Urinary bladder (tissue), 3 donors: ENCODE measurements at regions not wholly inside any gene's neighbourhood (a gene's known extent, or its start where the extent isn't known, plus 50 kb on each side); places are given as distances from the start of the nearest gene placed in this dataset.

Experiments
- DNase-seq: peaks from one replicate; pipeline ENCODE4 v3.0.0-alpha.2; 2015; ENCODE audit errors: extremely low spot score
- H3K27ac ChIP-seq: one replicate; pipeline ENCODE4 v1.5.1; 2013; ENCODE audit warnings: low read depth, mild to moderate bottlenecking, moderate library complexity
- H3K36me3 ChIP-seq: one replicate; pipeline ENCODE4 v1.6.1; 2013; ENCODE audit warnings: mild to moderate bottlenecking, moderate library complexity; ENCODE audit not compliant: insufficient read depth
- H3K4me1 ChIP-seq: one replicate; pipeline ENCODE4 v1.6.1; 2013; ENCODE audit warnings: mild to moderate bottlenecking, moderate library complexity; ENCODE audit not compliant: insufficient read depth
- H3K4me3 ChIP-seq: one replicate; pipeline ENCODE4 v1.5.1; 2013; ENCODE audit warnings: low read depth, low read length
- WGBS: extraction: QIAGEN DNeasy Blood & Tissue Kit; methylation state at CpG from one replicate; pipeline ENCODE4 v1.1.7; 2013; 5-methylcytosine and 5-hydroxymethylcytosine counted together
- donor health status: healthy with polysubstance abuse.
- donor health status: healthy.

GRCh38 chr6:5909721-5910120 is 97.0 kb downstream of the NRN1 start:
- WGBS, result 79% methylated on average over 5 of the region's 5 CpGs
- Histone ChIP-seq H3K4me3 (no peak overlapping the region), H3K36me3 (no peaks in the 10 kb centered on the region), H3K27ac (no peak overlapping the region), H3K4me1 (no peaks in the 10 kb centered on the region)
- no peak for DNase-seq

- WGBS, result 95% methylated on average over 1 of the region's 1 CpG
- no peak overlapping the region for H3K27ac ChIP-seq
- H3K4me1 ChIP-seq, result no peaks in the 10 kb centered on the region
- no peaks in the 10 kb centered on the region for H3K36me3 ChIP-seq
- H3K4me3 ChIP-seq, result no peak overlapping the region
- no peak for DNase-seq
These were observed 99.9 kb downstream of the NRN1 start for GRCh38 chr6:5906842-5907241.

- Histone ChIP-seq H3K4me1 (no peaks in the 10 kb centered on the region), H3K27ac (no peak overlapping the region)
- 87% methylated on average over 1 of the region's 1 CpG for WGBS
These were observed 100.4 kb downstream of the NRN1 start for GRCh38 chr6:5906340-5906670.

GRCh38 chr6:5905431-5906339 is 101.0 kb downstream of the NRN1 start:
- WGBS, result 47% methylated on average over 18 of the region's 18 CpGs
- Histone ChIP-seq H3K4me1 (no peaks in the 10 kb centered on the region), H3K36me3 (no peaks in the 10 kb centered on the region), H3K4me3 (no peak overlapping the region), H3K27ac (no peak overlapping the region)
- DNase-seq, result no peak

More at GRCh38 chr6:5906340-5906670, 100.4 kb downstream of the NRN1 start:
- Histone ChIP-seq H3K36me3 (no peaks in the 10 kb centered on the region), H3K4me3 (no peak overlapping the region)
- no peak for DNase-seq

- H3K4me1 ChIP-seq, result no peaks in the 10 kb centered on the region
- DNase-seq, result no peak
- 45% methylated on average over 4 of the region's 4 CpGs for WGBS
- H3K4me3 ChIP-seq, result no peak overlapping the region
- H3K36me3 ChIP-seq, result no peaks in the 10 kb centered on the region
- no peak overlapping the region for H3K27ac ChIP-seq
These were observed 102.2 kb downstream of the NRN1 start for GRCh38 chr6:5904532-5904931.

GRCh38 chr6:5899216-5900045 is 107.3 kb downstream of the NRN1 start:
- Histone ChIP-seq H3K4me3 (no peak overlapping the region), H3K36me3 (no peaks in the 10 kb centered on the region), H3K4me1 (no peaks in the 10 kb centered on the region), H3K27ac (no peak overlapping the region)
- WGBS, result 88% methylated on average over 4 of the region's 4 CpGs
- DNase-seq, result no peak

GRCh38 chr6:5898563-5898962 is 108.2 kb downstream of the NRN1 start:
- Histone ChIP-seq H3K4me1 (no peaks in the 10 kb centered on the region), H3K4me3 (no peak overlapping the region), H3K27ac (no peak overlapping the region), H3K36me3 (no peaks in the 10 kb centered on the region)
- no peak for DNase-seq
- 82% methylated on average over 7 of the region's 8 CpGs for WGBS

- WGBS, result no CpG with 5 or more reads among the region's 1 CpG
- H3K36me3 ChIP-seq, result no peaks in the 10 kb centered on the region
- H3K4me3 ChIP-seq, result no peak overlapping the region
- no peaks in the 10 kb centered on the region for H3K4me1 ChIP-seq
- H3K27ac ChIP-seq, result no peak overlapping the region
- DNase-seq, result no peak
These were observed 108.6 kb downstream of the NRN1 start for GRCh38 chr6:5898102-5898501.

- no peak for DNase-seq
- 90% methylated on average over 12 of the region's 12 CpGs for WGBS
- Histone ChIP-seq H3K27ac (no peak overlapping the region), H3K36me3 (no peaks in the 10 kb centered on the region), H3K4me1 (no peaks in the 10 kb centered on the region), H3K4me3 (no peak overlapping the region)
These were observed 110.1 kb downstream of the NRN1 start for GRCh38 chr6:5896476-5897200.

- Histone ChIP-seq H3K36me3 (no peaks in the 10 kb centered on the region), H3K4me3 (no peak overlapping the region), H3K27ac (no peak overlapping the region), H3K4me1 (no peaks in the 10 kb centered on the region)
- DNase-seq, result no peak
- WGBS, result 92% methylated on average over 4 of the region's 4 CpGs
These were observed 112.4 kb downstream of the NRN1 start for GRCh38 chr6:5894357-5894756.

GRCh38 chr6:5893295-5893694 is 113.4 kb downstream of the NRN1 start:
- H3K4me1 ChIP-seq, result no peaks in the 10 kb centered on the region
- DNase-seq, result no peak
- no peak overlapping the region for H3K4me3 ChIP-seq
- H3K36me3 ChIP-seq, result no peaks in the 10 kb centered on the region
- H3K27ac ChIP-seq, result no peak overlapping the region
- 89% methylated on average over 4 of the region's 4 CpGs for WGBS

- DNase-seq, result no peak
- WGBS, result 85% methylated on average over 6 of the region's 6 CpGs
- Histone ChIP-seq H3K27ac (no peak overlapping the region), H3K4me3 (no peak overlapping the region), H3K4me1 (no peaks in the 10 kb centered on the region), H3K36me3 (no peaks in the 10 kb centered on the region)
These were observed 114.1 kb downstream of the NRN1 start for GRCh38 chr6:5892669-5893068.

- WGBS, result 87% methylated on average over 1 of the region's 1 CpG
- Histone ChIP-seq H3K36me3 (no peaks in the 10 kb centered on the region), H3K27ac (no peak overlapping the region), H3K4me1 (no peaks in the 10 kb centered on the region), H3K4me3 (no peak overlapping the region)
- DNase-seq, result no peak
These were observed 127.9 kb downstream of the NRN1 start for GRCh38 chr6:5878792-5879191.
